ENCODE measurements at regions not wholly inside any gene's neighbourhood (a gene's known extent, or its start where the extent isn't known, plus 50 kb on each side); places are given as distances from the start of the nearest gene placed in this dataset.

- TF ChIP-seq CTCF (IDR thresholded peaks at IDR 0.05 in 8 of 11, conservative IDR thresholded peaks at IDR 0.05 in 3 of 11) (no peak), POLR2AphosphoS5 (IDR thresholded peaks at IDR 0.05) (no peak), POLR2A (IDR thresholded peaks at IDR 0.05) (no peak)
Observed at GRCh38 chr6:27748661-27749060, 163.5 kb downstream of the OR2B2 start.
